GM12891 (cell line): ENCODE measurements at regions not wholly inside any gene's neighbourhood (a gene's known extent, or its start where the extent isn't known, plus 50 kb on each side); places are given as distances from the start of the nearest gene placed in this dataset.

Experiments used
- POLR2A ChIP-seq: IDR thresholded peaks from 2 replicates; pipeline ENCODE4 v1.6.1; 2011; ENCODE audit warnings: low read depth, low read length, control low read depth
- POLR2AphosphoS5 ChIP-seq: IDR thresholded peaks from 2 replicates; pipeline ENCODE4 v1.6.1; 2011; ENCODE audit warnings: low read depth, low read length, control low read depth
- TAF1 ChIP-seq: IDR thresholded peaks from 2 replicates; pipeline ENCODE4 v1.6.1; 2011; ENCODE audit warnings: low read depth, low read length, control low read depth

DNA sequence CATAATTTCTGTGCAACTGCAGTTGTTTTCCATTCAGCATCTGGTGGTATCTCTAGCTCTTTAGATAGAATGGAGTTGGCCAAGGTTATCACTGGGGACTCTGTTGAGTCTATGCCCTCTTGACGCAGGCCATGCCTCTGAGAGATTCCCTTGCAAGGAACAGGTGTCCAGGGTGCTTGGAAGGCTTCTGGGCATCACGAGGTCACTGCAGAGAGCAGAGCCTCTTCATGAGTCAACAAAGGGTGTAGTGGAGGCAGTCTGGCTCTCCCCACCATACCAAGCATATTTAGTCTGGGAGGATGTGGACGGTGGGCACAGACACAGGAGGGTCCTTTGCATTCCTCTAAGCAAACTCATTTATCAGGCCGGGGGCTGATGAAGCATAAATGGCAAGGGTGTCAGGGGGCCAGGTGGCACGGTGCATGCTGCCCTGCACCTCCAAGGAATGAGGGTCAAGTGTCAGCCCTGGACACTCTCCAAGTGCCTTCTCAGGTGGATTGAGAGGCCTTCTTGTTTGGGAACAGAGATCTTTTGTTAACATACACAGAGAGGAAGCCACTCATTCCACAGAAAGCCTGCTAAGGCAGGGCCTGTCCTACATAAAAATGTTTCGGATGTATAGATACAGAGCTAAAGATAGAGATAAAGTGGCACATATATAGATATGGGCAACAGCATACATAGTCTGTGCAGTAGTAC, 328.6 kb downstream of the INHBA start:
- no peak for TF ChIP-seq TAF1
- TF ChIP-seq POLR2A, result no peak
- TF ChIP-seq POLR2AphosphoS5, result no peak
